Sigmoid colon (tissue), 4 donors: ENCODE measurements at regions not wholly inside any gene's neighbourhood (a gene's known extent, or its start where the extent isn't known, plus 50 kb on each side); places are given as distances from the start of the nearest gene placed in this dataset.

Experiments used
- EP300 ChIP-seq, 4 donors: sonication (generic); formaldehyde crosslinking; IDR thresholded peaks; one replicate each; pipeline ENCODE4 v1.6.1; 2017; ENCODE audit warnings: antibody characterized with exemption in 4 of 4
- POLR2A ChIP-seq, 2 donors: fragments of 450-650 bp; IDR thresholded peaks; one replicate each; pipeline ENCODE4 v1.6.1; 2016; ENCODE audit warnings: antibody characterized with exemption in 2 of 2, mild to moderate bottlenecking in 2 of 2, moderate library complexity in 2 of 2
- POLR2AphosphoS5 ChIP-seq, 4 donors: sonication (generic); formaldehyde crosslinking; IDR thresholded peaks; one replicate each; pipeline ENCODE4 v1.6.1; 2017; ENCODE audit warnings: antibody characterized with exemption in 4 of 4
- TF ChIP-seq, protein P1 (sequence below), 4 experiments: fragments of 450-650 bp in 3 of 4; fragments of 200-600 bp in 1 of 4; IDR thresholded peaks; one replicate each; pipeline ENCODE4 v1.5.1; 2016 to 2019; ENCODE audit warnings: antibody characterized with exemption in 4 of 4, mild to moderate bottlenecking in 3 of 4, moderate library complexity in 2 of 4

- TF ChIP-seq POLR2AphosphoS5 (IDR thresholded peaks at IDR 0.05): no peak
- TF ChIP-seq POLR2A (IDR thresholded peaks at IDR 0.05): no peak
- TF ChIP-seq, protein P1, sequence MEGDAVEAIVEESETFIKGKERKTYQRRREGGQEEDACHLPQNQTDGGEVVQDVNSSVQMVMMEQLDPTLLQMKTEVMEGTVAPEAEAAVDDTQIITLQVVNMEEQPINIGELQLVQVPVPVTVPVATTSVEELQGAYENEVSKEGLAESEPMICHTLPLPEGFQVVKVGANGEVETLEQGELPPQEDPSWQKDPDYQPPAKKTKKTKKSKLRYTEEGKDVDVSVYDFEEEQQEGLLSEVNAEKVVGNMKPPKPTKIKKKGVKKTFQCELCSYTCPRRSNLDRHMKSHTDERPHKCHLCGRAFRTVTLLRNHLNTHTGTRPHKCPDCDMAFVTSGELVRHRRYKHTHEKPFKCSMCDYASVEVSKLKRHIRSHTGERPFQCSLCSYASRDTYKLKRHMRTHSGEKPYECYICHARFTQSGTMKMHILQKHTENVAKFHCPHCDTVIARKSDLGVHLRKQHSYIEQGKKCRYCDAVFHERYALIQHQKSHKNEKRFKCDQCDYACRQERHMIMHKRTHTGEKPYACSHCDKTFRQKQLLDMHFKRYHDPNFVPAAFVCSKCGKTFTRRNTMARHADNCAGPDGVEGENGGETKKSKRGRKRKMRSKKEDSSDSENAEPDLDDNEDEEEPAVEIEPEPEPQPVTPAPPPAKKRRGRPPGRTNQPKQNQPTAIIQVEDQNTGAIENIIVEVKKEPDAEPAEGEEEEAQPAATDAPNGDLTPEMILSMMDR (IDR thresholded peaks at IDR 0.05): no peak
- no peak for TF ChIP-seq EP300 (IDR thresholded peaks at IDR 0.05)
Measured at GRCh38 chr13:53638040-53638439, 609.4 kb downstream of the OLFM4 start.
